Caco-2 (cell line): ENCODE measurements at regions not wholly inside any gene's neighbourhood (a gene's known extent, or its start where the extent isn't known, plus 50 kb on each side); places are given as distances from the start of the nearest gene placed in this dataset.

ENCODE experiments used
- BruUV-seq: library from RNA; stranded (reverse); fragments of 400-500 nt; replicated peaks from 2 replicates; lab custom pipeline; 2021; lab: Mats Ljungman, UMichigan
- CTCF ChIA-PET: fragments of 300-600 bp; sonication (Branson Sonifier 250); formaldehyde crosslinking; loops from one replicate; lab custom pipeline; 2022; ENCODE audit warnings: antibody characterized with exemption; lab: Charles Lee
- POLR2A ChIA-PET: fragments of 300-600 bp; sonication (Branson Sonifier 250); formaldehyde crosslinking; loops from one replicate; lab custom pipeline; 2022; ENCODE audit warnings: antibody characterized with exemption; lab: Charles Lee
- DNase-seq, 2 experiments: peaks; one replicate each; pipeline versions ENCODE4 v3.0.0 to v3.0.0-alpha.2; 2020 to 2022
- H3K27me3 ChIP-seq: replicated peaks from 2 replicates; pipeline ENCODE4 v1.6.0; 2011; ENCODE audit warnings: low read length; ENCODE audit not compliant: control insufficient read depth, insufficient read depth
- H3K36me3 ChIP-seq: 2 replicates; pipeline ENCODE4 v1.5.1; 2011; ENCODE audit warnings: low read length; ENCODE audit not compliant: control insufficient read depth, insufficient read depth
- H3K4me1 ChIP-seq: fragments of 250-450 bp; sonication (Bioruptor Pico); 2 replicates; pipeline ENCODE4 v1.5.1; 2020; ENCODE audit warnings: mild to moderate bottlenecking
- H3K4me3 ChIP-seq: 2 replicates; pipeline ENCODE4 v1.5.1; 2011; ENCODE audit warnings: low read depth, mild to moderate bottlenecking, control low read depth, low read length
- H3K9me3 ChIP-seq: fragments of 250-450 bp; sonication (Bioruptor Pico); 2 replicates; pipeline ENCODE4 v1.5.1; 2020; ENCODE audit warnings: mild to moderate bottlenecking, moderate library complexity
- H3K27ac Mint-ChIP-seq: one replicate; pipeline ENCODE4 v1.8.0; 2022; ENCODE audit warnings: mixed read lengths; ENCODE audit not compliant: unreplicated experiment
- H3K27me3 Mint-ChIP-seq: one replicate; pipeline ENCODE4 v1.8.0; 2022; ENCODE audit warnings: mixed read lengths; ENCODE audit not compliant: insufficient read depth, unreplicated experiment
- H3K36me3 Mint-ChIP-seq: one replicate; pipeline ENCODE4 v1.8.0; 2022; ENCODE audit warnings: mild to moderate bottlenecking, mixed read lengths; ENCODE audit not compliant: insufficient read depth, unreplicated experiment
- H3K4me1 Mint-ChIP-seq: one replicate; pipeline ENCODE4 v1.8.0; 2022; ENCODE audit warnings: low read depth, mixed read lengths; ENCODE audit not compliant: unreplicated experiment
- H3K4me3 Mint-ChIP-seq: one replicate; pipeline ENCODE4 v1.8.0; 2022; ENCODE audit warnings: mild to moderate bottlenecking, moderate library complexity, mixed read lengths; ENCODE audit not compliant: unreplicated experiment
- H3K9me3 Mint-ChIP-seq: one replicate; pipeline ENCODE4 v1.8.0; 2022; ENCODE audit warnings: mixed read lengths; ENCODE audit not compliant: unreplicated experiment
- intact Hi-C: fragments of 100-400 bp; cut with micrococcal nuclease; formaldehyde crosslinking; loops from one replicate; pipeline ENCODE4 v1.10.0; 2022; ENCODE audit not compliant: unreplicated experiment
- TF ChIP-seq, protein P1 (sequence below), 2 experiments: fragments of 200-600 bp in 1 of 2; IDR thresholded peaks; 1 replicate in 1 of 2; 2 replicates in 1 of 2; pipeline versions ENCODE4 v1.5.1 to v1.8.0; 2011 to 2022; ENCODE audit warnings: antibody characterized with exemption in 1 of 2, control low read depth in 1 of 2, inconsistent platforms in 1 of 2, low read depth in 1 of 2, low read length in 1 of 2, mild to moderate bottlenecking in 1 of 2, moderate library complexity in 1 of 2; ENCODE audit not compliant: insufficient read depth in 1 of 2, severe bottlenecking in 1 of 2, unreplicated experiment in 1 of 2

DNA sequence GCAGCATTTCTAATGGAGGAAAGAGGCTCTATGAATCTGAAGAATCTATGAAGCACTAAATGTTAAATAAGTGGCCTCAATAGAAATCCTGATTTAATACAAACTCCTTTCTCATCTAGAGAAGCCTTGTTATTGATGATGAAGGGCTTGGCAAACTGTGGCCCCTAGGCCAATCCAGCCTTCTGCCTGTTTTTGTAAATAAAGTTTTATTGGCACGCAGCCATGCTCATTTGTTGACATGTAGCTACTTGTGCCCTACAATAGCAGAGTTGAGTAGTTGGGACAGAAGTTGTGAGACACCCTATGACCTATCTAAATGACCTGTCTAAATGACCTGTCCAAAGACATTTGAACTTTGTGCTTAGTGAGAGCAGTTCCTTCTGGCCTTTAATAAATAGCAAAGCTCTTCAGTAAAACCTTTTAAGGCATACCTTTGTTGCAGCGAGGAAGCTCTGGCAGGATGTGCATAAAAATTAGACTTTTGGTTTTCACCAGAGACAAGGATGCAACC, 484.4 kb upstream of the SPRED2 start:
- Mint-ChIP-seq H3K36me3 (no peaks in the 10 kb centered on the region), H3K9me3 (no peaks in the 10 kb centered on the region), H3K27ac (no peak overlapping the region), H3K4me3 (no peak overlapping the region), H3K4me1 (no peaks in the 10 kb centered on the region), H3K27me3 (peaks cover 19% of the 10 kb centered on the region)
- BruUV-seq, result no TSS peak
- TF ChIP-seq, protein P1, sequence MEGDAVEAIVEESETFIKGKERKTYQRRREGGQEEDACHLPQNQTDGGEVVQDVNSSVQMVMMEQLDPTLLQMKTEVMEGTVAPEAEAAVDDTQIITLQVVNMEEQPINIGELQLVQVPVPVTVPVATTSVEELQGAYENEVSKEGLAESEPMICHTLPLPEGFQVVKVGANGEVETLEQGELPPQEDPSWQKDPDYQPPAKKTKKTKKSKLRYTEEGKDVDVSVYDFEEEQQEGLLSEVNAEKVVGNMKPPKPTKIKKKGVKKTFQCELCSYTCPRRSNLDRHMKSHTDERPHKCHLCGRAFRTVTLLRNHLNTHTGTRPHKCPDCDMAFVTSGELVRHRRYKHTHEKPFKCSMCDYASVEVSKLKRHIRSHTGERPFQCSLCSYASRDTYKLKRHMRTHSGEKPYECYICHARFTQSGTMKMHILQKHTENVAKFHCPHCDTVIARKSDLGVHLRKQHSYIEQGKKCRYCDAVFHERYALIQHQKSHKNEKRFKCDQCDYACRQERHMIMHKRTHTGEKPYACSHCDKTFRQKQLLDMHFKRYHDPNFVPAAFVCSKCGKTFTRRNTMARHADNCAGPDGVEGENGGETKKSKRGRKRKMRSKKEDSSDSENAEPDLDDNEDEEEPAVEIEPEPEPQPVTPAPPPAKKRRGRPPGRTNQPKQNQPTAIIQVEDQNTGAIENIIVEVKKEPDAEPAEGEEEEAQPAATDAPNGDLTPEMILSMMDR (IDR thresholded peaks at IDR 0.05; ENCODE audit: insufficient read depth in 1 of 2, low read depth in 1 of 2, low read length in 1 of 2, severe bottlenecking in 1 of 2, unreplicated experiment in 1 of 2), result no peak
- intact Hi-C loops, result loop anchor here (10.0 kb wide), 1 partner anchor 658 kb away; no protein-coding TSS in a partner anchor
- H3K4me3 ChIP-seq, result no peak overlapping the region
- no peak for DNase-seq
- no peaks in the 10 kb centered on the region for H3K4me1 ChIP-seq
- no peaks in the 10 kb centered on the region for H3K27me3 ChIP-seq
- H3K36me3 ChIP-seq, result no peaks in the 10 kb centered on the region
- no peaks in the 10 kb centered on the region for H3K9me3 ChIP-seq
- ChIA-PET CTCF (no interaction called here), POLR2A (no interaction called here)

DNA sequence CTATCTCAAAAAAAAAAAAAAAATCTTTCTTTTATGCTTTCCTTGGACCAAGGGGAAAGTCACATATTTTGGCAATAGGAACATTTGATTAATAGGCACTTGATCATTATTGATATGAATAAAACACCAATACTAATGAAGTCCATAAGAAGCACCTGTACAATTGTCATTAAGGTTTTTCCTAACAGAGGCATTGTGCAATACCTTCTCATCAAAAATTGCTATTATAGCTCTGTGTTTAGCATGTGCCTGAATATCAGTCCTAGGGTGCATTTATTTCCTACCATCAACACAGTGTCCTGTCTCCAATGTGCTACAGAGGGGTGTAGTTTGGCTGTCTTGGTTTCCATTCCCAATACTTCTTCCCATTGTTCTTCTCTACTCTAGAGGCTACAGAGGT, 483.8 kb upstream of the SPRED2 start:
- no TSS peak for BruUV-seq
- Histone ChIP-seq H3K4me1 (no peaks in the 10 kb centered on the region), H3K27me3 (no peaks in the 10 kb centered on the region), H3K9me3 (no peaks in the 10 kb centered on the region), H3K4me3 (no peak overlapping the region), H3K36me3 (no peaks in the 10 kb centered on the region)
- no peaks in the 10 kb centered on the region for H3K9me3 Mint-ChIP-seq
- H3K36me3 Mint-ChIP-seq, result no peaks in the 10 kb centered on the region
- no peak for DNase-seq
- TF ChIP-seq, protein P1 (IDR thresholded peaks at IDR 0.05; ENCODE audit: insufficient read depth in 1 of 2, low read depth in 1 of 2, low read length in 1 of 2, severe bottlenecking in 1 of 2, unreplicated experiment in 1 of 2), result no peak
- intact Hi-C loops, result loop anchor here (10.0 kb wide), 1 partner anchor 659 kb away; no protein-coding TSS in a partner anchor
- ChIA-PET POLR2A (no interaction called here), CTCF (no interaction called here)
- no peaks in the 10 kb centered on the region for H3K4me1 Mint-ChIP-seq
- no peak overlapping the region for H3K27ac Mint-ChIP-seq
- no peak overlapping the region for H3K4me3 Mint-ChIP-seq
- peaks cover 19% of the 10 kb centered on the region for H3K27me3 Mint-ChIP-seq

DNA sequence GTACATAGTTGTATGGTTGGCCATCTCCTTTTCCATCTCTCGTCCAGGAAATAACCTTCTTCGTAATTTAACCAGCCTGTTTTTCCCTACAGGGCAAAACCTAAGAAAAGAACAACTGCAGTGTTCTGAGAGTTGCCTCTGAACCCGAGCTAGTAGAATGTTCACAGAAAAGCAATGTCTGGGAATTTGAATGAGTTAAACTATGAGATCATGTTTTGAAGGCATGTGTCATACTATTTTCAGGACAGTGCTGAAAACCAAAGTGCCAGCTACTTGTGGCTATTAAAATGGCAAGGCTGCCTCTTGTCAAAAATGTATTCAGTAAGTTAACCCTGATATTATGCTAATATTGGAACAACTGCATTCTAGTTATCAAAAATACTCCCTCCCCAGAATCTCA, 482.9 kb upstream of the SPRED2 start:
- no TSS peak for BruUV-seq
- TF ChIP-seq, protein P1 (IDR thresholded peaks at IDR 0.05; ENCODE audit: insufficient read depth in 1 of 2, low read depth in 1 of 2, low read length in 1 of 2, severe bottlenecking in 1 of 2, unreplicated experiment in 1 of 2), result no peak
- H3K27me3 ChIP-seq, result no peaks in the 10 kb centered on the region
- Mint-ChIP-seq H3K36me3 (no peaks in the 10 kb centered on the region), H3K4me3 (no peak overlapping the region), H3K27ac (no peak overlapping the region), H3K9me3 (no peaks in the 10 kb centered on the region), H3K27me3 (peaks cover 15% of the 10 kb centered on the region), H3K4me1 (no peaks in the 10 kb centered on the region)
- no peaks in the 10 kb centered on the region for H3K36me3 ChIP-seq
- DNase-seq, result no peak
- H3K9me3 ChIP-seq, result no peaks in the 10 kb centered on the region
- intact Hi-C loops, result loop anchor here (10.0 kb wide), 1 partner anchor 660 kb away; no protein-coding TSS in a partner anchor
- no peak overlapping the region for H3K4me3 ChIP-seq
- POLR2A ChIA-PET, result no interaction called here
- H3K4me1 ChIP-seq, result no peaks in the 10 kb centered on the region
- CTCF ChIA-PET, result no interaction called here
